ENCODE measurements at regions not wholly inside any gene's neighbourhood (a gene's known extent, or its start where the extent isn't known, plus 50 kb on each side); places are given as distances from the start of the nearest gene placed in this dataset.
A peak's percentile ranks its signal among the peaks of the same experiment; 100 is the strongest.

- DNase-seq = no peak
These were observed 263.4 kb downstream of the MRTFB start for GRCh38 chr16:14334366-14335080.

GRCh38 chr16:14333361-14333760, 262.2 kb downstream of the MRTFB start:
- DNase-seq = no peak

GRCh38 chr16:14331020-14331419, 259.9 kb downstream of the MRTFB start:
- DNase-seq = no peak

- DNase-seq = no peak
These were observed 258.7 kb downstream of the MRTFB start for GRCh38 chr16:14329727-14330350.

- DNase-seq = peak; percentile 43
These were observed 254.6 kb downstream of the MRTFB start for GRCh38 chr16:14325502-14326401.

GRCh38 chr16:14324581-14324980, 253.5 kb downstream of the MRTFB start:
- DNase-seq = no peak

- no peak for DNase-seq
These were observed 251.1 kb downstream of the MRTFB start for GRCh38 chr16:14322186-14322585.

- DNase-seq = peak; percentile 98
These were observed 250.4 kb downstream of the MRTFB start for GRCh38 chr16:14321542-14321941.

GRCh38 chr16:14320406-14320805, 249.3 kb downstream of the MRTFB start:
- no peak for DNase-seq
